ENCODE measurements at regions not wholly inside any gene's neighbourhood (a gene's known extent, or its start where the extent isn't known, plus 50 kb on each side); places are given as distances from the start of the nearest gene placed in this dataset.

GRCh38 chr17:65364438-65364837, 197.0 kb downstream of the AXIN2 start:
- Histone ChIP-seq H2AFZ (ENCODE audit: insufficient read depth, low read depth, low read length, poor library complexity, severe bottlenecking) (no peak overlapping the region), H3K79me2 (ENCODE audit: control insufficient read depth, insufficient read depth, low read length) (no peaks in the 10 kb centered on the region), H3K4me1 (ENCODE audit: control insufficient read depth in 2 of 2, insufficient read depth in 2 of 2, low read length in 2 of 2) (no peaks in the 10 kb centered on the region), H3K4me2 (replicated peaks; ENCODE audit: low read depth, low read length, poor library complexity, severe bottlenecking) (no peak overlapping the region), H3K36me3 (replicated peaks in 1 of 2; ENCODE audit: control extremely low read depth in 1 of 2, control insufficient read depth in 1 of 2, extremely low read depth in 1 of 2, insufficient read depth in 2 of 2, low read length in 1 of 2) (no peaks in the 10 kb centered on the region), H3K9me3 (ENCODE audit: control extremely low read depth in 1 of 3, control insufficient read depth in 2 of 3, insufficient read depth in 1 of 3, low read length in 2 of 3) (no peaks in the 10 kb centered on the region), H3K27me3 (replicated peaks in 1 of 4; ENCODE audit: control extremely low read depth in 1 of 4, control insufficient read depth in 3 of 4, insufficient read depth in 4 of 4, low read length in 3 of 4) (no peaks in the 10 kb centered on the region), H4K20me1 (ENCODE audit: control insufficient read depth, insufficient read depth, low read length, poor library complexity, severe bottlenecking) (no peaks in the 10 kb centered on the region), H3K4me3 (ENCODE audit: control extremely low read depth in 1 of 5, extremely low read depth in 1 of 5, insufficient read depth in 1 of 5, low read depth in 2 of 5, low read length in 4 of 5) (no peak overlapping the region), H3K9ac (ENCODE audit: low read length) (no peak overlapping the region), H3K27ac (ENCODE audit: low read length in 2 of 2) (no peak overlapping the region)
- no peaks in the 10 kb centered on the region for H3K4me1 Mint-ChIP-seq
- 71% methylated on average over 5 of the region's 7 CpGs for WGBS (ENCODE audit: insufficient coverage)
- intact Hi-C loops (cut with micrococcal nuclease), result no loop called here
- H3K27ac Mint-ChIP-seq, result no peak overlapping the region
- DNase-seq (no peak), ATAC-seq (ENCODE audit: low read depth) (no peak)
- no peaks in the 10 kb centered on the region for H3K9me3 Mint-ChIP-seq (ENCODE audit: insufficient read depth)
- POLR2A ChIA-PET, result no interaction called here
- TF ChIP-seq EZH2 (IDR thresholded peaks at IDR 0.05; ENCODE audit: borderline replicate concordance, insufficient read depth, low read depth, low read length, poor library complexity, severe bottlenecking) (no peak), CTCF (IDR thresholded peaks at IDR 0.05) (no peak)
- H3K4me3 Mint-ChIP-seq, result no peak overlapping the region
- H3K27me3 Mint-ChIP-seq, result peaks cover 16% of the 10 kb centered on the region
- CTCF ChIA-PET, result no interaction called here

DNA sequence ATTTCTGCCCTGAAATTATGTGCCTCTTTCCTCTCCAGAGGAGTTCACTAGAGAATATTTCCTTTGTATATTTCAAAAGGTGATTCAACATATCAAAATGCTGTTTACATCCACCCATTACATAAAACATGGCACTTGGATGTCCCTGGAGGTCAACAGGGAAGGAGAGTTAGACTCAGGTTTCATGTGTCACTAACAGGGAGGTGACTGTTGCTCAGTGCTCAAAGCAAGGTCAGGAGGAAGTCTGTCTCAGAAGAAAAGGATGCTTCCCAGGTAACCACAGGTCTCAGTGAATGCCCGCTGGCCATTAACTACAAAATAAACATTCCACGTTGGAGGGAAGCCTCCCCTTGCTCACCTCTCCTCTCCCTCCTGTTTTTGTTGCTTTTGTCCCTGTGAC, 198.6 kb downstream of the AXIN2 start:
- Histone ChIP-seq H3K4me2 (replicated peaks; ENCODE audit: low read depth, low read length, poor library complexity, severe bottlenecking) (no peak overlapping the region), H3K4me3 (ENCODE audit: control extremely low read depth in 1 of 5, extremely low read depth in 1 of 5, insufficient read depth in 1 of 5, low read depth in 2 of 5, low read length in 4 of 5) (no peak overlapping the region), H2AFZ (ENCODE audit: insufficient read depth, low read depth, low read length, poor library complexity, severe bottlenecking) (no peak overlapping the region), H3K36me3 (replicated peaks in 1 of 2; ENCODE audit: control extremely low read depth in 1 of 2, control insufficient read depth in 1 of 2, extremely low read depth in 1 of 2, insufficient read depth in 2 of 2, low read length in 1 of 2) (no peaks in the 10 kb centered on the region), H4K20me1 (ENCODE audit: control insufficient read depth, insufficient read depth, low read length, poor library complexity, severe bottlenecking) (no peaks in the 10 kb centered on the region), H3K27me3 (replicated peaks in 1 of 4; ENCODE audit: control extremely low read depth in 1 of 4, control insufficient read depth in 3 of 4, insufficient read depth in 4 of 4, low read length in 3 of 4) (no peaks in the 10 kb centered on the region), H3K27ac (ENCODE audit: low read length in 2 of 2) (no peak overlapping the region), H3K9ac (ENCODE audit: low read length) (no peak overlapping the region), H3K4me1 (ENCODE audit: control insufficient read depth in 2 of 2, insufficient read depth in 2 of 2, low read length in 2 of 2) (no peaks in the 10 kb centered on the region), H3K79me2 (ENCODE audit: control insufficient read depth, insufficient read depth, low read length) (no peaks in the 10 kb centered on the region), H3K9me3 (ENCODE audit: control extremely low read depth in 1 of 3, control insufficient read depth in 2 of 3, insufficient read depth in 1 of 3, low read length in 2 of 3) (no peaks in the 10 kb centered on the region)
- POLR2A ChIA-PET, result no interaction called here
- no peak for DNase-seq
- TF ChIP-seq EZH2 (IDR thresholded peaks at IDR 0.05; ENCODE audit: borderline replicate concordance, insufficient read depth, low read depth, low read length, poor library complexity, severe bottlenecking), result no peak
- no peak for TF ChIP-seq CTCF (IDR thresholded peaks at IDR 0.05)
- intact Hi-C loops (cut with micrococcal nuclease), result no loop called here
- Mint-ChIP-seq H3K4me3 (no peak overlapping the region), H3K9me3 (ENCODE audit: insufficient read depth) (no peaks in the 10 kb centered on the region), H3K4me1 (no peaks in the 10 kb centered on the region), H3K27me3 (peaks cover 14% of the 10 kb centered on the region), H3K27ac (no peak overlapping the region)
- no CpG with 5 or more reads among the region's 2 CpGs for WGBS (ENCODE audit: insufficient coverage)
- ATAC-seq (ENCODE audit: low read depth), result no peak
- CTCF ChIA-PET, result no interaction called here
